HG03439 (cell line): ENCODE measurements at regions not wholly inside any gene's neighbourhood (a gene's known extent, or its start where the extent isn't known, plus 50 kb on each side); places are given as distances from the start of the nearest gene placed in this dataset.
"Not testable (repeated sequence)": the region's sequence is repeated elsewhere in the genome, so short reads cannot be mapped to it uniquely, and the experiment has no call there.

ENCODE experiments used
- ATAC-seq: cut with Tn5 transposase; IDR thresholded peaks from one replicate; pipeline ENCODE4 v1.9.1; 2021; ENCODE audit warnings: mild to moderate bottlenecking, moderate library complexity; ENCODE audit not compliant: unreplicated experiment

- no peak for ATAC-seq
Observed at GRCh38 chr5:111983459-111983858, 226.5 kb upstream of the NREP start.

GRCh38 chr5:111977436-111977829 lies 220.4 kb upstream of the NREP start:
- ATAC-seq: no peak

DNA sequence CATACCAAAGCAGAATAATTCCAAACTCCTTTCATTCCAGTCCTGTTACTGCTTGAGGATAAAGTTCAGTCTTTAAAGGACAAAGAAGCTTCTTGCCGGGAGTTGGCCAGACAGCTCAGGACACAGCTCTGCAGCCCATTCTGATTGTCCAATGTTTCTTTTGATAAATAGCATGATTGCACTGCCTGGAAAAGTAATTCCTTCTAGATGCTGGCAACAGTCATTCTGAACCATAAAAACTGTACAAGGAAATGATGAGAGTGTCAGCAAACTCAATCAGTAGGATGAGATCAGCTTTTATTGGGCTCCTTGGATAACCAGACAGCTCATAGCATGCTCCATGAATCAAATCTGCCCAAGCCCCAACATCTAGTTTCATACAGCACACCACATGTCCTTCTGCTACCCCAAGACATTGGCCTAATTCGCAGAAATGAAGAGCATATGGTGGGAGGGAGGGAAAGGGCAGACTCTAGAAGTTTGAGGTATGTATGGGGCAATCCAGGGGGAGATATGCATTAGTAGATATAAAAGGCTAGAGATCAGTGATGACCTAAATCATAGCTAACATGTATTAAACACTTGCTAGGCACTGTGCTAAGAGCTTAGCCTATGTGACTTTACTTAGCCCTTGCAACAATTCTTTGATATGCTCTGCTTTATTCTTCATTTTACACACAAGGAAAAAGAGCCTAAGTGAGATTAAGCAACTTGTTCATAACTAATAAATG lies 219.9 kb upstream of the NREP start:
- no peak for ATAC-seq

DNA sequence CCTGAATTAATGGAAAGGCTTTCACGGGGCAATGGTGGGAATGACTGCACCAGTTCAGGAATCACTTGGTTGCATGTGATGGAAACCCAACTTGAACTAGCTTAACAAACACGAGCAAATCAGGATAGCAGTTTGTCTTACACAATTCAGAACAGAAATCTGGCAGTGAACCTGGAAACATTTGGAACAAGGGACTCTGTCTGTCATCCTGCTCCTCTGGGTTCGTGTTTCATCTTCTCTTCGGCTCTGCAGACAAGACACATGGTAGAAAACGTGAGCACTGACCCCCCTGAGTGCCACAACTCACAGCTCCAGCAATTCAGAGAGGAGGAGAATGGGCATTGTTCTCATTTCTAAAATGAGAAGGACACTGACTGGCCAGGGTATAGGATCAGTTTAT lies 218.1 kb upstream of the NREP start:
- ATAC-seq: no peak

DNA sequence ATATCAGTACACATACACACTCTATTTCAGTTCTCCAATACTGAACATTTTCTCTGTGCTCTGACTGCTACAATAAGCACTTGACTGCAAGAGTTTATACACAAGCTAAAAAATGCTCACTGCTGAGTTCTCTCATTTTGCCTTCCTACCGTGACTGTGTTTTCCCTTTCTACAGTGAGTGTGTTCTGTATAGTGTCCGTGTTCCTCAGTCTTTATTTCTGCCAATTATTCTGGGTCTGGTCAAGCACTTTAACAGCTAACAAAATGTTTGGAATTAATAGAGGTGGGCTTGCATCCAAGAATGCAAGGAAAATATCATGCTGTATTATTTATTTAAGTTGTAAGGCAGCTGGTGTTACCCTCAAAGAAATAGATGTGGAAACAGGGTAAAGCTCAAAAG lies 217.0 kb upstream of the NREP start:
- ATAC-seq: no peak

DNA sequence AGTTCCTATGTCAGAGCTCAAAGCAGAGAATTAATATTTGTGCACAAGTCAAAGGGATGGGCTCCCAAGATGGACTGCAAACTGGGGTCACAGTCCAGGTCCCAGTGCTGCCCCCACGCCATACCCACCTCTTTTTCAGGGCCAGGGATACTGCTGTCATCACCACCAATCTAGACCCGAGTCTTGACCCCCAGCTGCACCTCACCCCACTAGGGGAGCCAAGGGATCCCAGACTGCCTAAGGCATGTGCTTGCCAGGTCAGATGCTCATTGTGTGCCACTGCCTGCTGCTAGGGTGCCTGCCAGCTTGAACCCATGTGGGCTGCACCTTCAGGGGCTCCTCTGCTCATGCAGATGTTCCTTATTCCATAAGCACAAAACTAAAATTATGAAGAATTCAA lies 215.6 kb upstream of the NREP start:
- no peak for ATAC-seq

DNA sequence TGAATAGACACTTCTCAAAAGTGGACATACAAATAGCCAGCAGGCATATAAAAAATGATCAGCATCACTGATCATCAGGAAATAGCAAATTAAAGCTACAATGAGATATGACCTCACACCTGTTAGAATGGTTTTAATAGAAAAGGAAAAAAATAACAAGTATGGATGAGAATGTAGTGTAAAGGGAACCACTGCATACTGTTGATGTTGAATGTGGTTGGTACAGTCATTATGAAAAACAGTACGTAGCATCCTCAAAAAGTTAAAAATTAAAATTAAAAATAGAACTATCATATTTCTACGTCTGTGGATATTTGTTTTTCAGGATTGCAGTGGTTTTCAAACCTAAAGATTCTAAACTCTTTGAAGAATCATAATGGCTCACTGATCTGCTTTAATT lies 215.1 kb upstream of the NREP start:
- no peak for ATAC-seq

DNA sequence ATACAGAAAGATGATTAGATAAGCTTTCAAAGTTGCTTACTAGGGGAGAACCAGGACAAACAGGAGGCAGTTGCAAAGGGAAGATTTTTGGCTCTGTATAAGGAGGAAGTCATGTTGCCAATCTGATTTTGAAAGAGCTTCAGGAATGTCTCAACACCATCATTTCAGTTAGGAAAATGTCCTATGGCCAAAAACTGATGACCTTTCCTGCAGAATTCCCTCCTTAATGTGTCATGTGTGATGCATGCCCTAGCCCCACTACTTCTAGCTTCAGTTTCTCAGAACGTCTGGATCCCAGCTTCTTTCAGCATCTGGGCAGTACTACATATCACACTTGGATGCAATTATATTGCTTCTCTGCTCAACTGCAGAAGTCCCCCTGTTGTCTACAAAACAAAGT lies 211.5 kb upstream of the NREP start:
- ATAC-seq: no peak

DNA sequence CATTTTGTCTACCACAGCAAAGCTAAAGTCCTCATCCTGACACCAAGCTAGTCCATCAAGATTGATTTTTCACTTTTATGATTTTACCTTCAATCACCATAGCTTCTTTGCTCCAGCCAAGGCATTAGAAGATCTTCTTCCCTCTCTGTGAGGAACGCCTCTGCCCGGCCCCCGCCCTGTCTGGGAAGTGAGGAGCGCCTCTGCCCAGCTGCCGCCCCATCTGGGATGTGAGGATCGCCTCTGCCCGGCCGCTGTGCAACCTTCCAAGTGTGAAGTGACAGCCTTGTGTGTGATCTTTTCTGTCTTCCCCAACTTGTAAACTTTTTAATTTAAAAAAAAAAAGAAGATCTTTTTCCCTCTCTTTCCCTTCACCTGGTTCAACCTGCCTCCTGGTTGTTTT lies 210.5 kb upstream of the NREP start:
- ATAC-seq: no peak

GRCh38 chr5:111966290-111966689 lies 209.3 kb upstream of the NREP start:
- ATAC-seq: no peak

DNA sequence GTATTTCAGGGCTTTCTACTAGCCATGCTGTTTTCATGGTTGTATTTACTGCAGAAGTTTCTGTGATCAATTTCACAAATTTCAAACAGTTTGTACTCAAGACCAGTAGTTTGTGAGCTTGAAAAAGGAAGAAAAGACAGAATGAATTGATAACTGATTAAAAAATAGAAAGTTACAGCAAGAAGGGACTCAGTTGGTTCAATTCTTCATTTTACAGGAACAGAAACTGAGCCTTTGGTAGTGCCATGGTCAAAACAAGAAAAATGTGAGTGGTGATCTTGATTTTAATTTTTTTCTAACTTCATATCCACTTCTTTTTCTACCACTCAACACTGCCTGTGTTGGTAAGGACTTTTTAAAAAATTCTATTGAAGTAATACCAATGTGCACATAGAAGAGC lies 206.6 kb upstream of the NREP start:
- no peak for ATAC-seq

GRCh38 chr5:111962906-111963305 lies 205.9 kb upstream of the NREP start:
- ATAC-seq: no peak

DNA sequence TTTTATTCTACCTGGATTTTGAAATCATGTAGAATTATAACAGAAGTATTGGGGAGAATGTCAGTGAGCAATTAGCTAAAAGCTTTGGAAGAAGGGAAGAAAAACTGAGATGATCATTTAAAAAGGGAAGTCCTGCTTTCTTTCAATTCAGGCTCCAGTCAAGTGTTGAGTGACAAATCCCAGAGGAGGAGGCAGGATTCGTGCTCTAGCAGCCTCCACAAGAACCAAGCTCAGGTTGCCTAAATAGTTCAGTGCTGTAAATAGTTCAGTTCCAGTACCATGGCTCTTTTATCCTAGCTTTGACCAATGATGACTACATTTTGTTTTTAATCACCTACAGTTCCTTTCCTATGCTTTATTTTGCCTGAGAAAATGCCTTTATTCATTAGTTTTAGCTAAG lies 204.9 kb upstream of the NREP start:
- no peak for ATAC-seq

DNA sequence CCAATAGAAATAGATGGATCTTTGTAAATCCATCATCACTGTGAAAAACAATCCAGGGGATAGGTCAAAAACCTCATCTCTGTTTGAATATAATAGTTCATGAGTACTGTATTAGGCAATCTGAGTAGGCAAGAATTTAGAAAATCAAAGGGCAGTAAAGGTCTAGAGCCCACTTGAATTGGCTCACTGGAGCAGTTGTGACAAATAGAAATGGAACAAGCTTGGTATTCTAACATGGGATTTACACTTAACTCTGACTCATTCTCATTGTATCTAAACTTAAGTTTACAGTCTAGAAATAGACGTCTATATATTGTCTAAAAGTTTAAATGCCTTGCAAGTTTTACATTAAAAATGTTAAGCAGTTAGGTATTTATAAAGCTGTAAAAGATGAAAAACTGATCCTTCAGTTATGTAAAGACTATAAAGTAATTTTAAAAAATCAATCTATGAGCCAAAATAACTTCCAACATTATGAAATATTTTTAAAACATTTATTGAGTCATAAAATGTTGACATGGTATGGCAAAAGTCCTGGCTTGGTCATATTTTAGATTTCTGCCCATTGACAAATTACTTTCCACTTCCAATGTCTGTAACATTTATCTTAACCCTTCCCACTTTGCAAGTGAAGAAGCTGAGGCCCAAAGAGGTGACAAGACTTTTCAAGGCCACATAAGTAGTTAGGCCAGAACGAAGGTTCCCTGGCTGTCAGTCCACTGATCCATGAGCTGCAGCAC lies 203.7 kb upstream of the NREP start:
- ATAC-seq: no peak

DNA sequence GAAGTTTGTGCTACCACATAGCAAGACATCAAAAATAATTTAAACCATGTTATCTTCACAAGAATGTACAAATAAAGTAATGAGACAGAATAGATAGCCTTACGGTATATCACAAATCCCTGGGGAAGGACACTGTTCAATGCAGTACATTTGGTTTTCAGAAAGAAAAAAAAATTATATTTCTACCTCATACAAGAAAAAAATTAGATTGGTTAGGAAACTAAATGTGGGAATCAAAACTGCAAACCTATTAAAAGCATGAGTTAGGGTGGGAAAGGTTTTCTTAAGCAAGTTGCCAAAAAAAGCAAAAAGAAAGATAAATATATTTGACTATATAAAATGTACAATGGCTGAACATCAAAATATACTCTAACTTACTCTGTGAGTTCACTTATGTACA lies 201.9 kb upstream of the NREP start:
- no peak for ATAC-seq

GRCh38 chr5:111956765-111957164 lies 199.8 kb upstream of the NREP start:
- ATAC-seq: not testable (repeated sequence)

- peak; percentile 78 for ATAC-seq
Observed at GRCh38 chr5:111954516-111955395, 197.8 kb upstream of the NREP start.

DNA sequence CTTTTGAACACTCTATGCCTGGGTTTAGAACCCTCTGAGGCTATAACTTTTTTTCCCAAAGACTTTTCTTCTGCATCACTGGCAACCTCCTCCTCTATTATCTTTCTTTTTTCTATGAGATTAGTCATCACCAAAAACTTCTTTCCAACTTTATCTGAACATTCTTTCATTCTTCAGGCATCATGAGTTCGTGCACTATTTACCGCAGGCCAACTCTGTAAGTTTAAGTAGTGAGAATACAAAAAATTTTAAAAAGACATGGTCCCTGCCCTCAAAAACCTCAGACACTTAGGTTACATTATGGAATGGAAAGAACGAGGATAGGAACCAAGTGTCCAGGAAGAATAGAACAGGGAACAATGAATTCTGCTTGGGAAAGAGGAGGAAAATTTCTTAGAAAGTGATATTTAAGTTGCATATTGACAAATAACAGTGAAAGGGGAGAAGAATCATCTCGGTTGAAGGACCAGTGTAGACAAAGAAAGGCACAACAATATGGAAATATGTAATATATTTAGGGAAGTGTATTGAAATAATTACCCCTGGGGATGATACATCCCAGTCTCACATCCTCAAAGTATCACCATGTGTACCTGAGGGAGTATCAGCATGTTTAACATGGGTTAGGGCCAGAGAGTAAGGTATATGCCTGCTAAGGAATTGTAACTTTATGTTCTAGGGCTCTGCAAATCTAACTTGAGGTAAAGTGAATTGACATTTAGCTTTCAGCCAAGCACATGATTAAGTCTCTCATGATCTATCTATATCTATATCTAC lies 196.5 kb upstream of the NREP start:
- ATAC-seq: no peak

DNA sequence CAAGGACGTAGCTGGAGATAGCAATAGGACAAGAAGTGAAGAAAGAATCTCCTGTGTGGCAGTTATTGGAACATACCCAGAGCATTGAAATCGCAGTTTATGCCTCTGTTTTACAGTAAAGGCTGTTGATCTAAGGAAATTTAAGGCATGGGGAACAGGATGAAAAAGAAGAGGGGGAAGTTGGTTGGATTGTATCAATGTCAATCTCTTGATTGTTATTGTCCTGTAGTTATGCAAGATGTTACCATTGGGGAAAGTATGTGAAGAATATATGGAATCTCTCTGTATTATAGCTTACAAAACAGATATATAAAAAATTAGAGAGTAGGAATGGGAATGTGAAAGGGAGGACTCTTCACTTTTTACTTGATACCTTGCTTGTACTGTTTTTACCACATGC lies 195.6 kb upstream of the NREP start:
- no peak for ATAC-seq

- ATAC-seq: no peak
Observed at GRCh38 chr5:111950660-111951059, 193.7 kb upstream of the NREP start.
